ENCODE measurements at regions not wholly inside any gene's neighbourhood (a gene's known extent, or its start where the extent isn't known, plus 50 kb on each side); places are given as distances from the start of the nearest gene placed in this dataset.

DNA sequence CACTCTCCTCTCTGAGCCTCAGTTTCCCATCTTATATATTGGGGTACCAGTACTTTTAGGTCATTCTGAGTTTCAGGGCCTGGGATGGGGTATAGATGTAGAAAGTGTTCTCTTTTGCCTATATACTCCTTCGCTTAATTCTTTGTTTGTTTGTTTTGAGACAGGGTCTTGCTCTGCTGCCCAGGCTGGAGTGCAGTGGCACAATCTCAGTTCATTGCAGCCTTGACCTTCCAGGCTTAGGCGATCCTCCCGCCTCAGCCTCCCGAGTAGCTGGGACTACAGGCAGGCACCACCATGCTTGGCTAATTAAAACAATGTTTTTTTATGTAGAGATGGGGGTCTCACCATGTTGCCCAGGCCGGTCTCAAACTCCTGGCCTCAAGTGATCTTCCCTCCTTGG is 152.1 kb downstream of the AACS start (continued):
- TF ChIP-seq, protein P1, sequence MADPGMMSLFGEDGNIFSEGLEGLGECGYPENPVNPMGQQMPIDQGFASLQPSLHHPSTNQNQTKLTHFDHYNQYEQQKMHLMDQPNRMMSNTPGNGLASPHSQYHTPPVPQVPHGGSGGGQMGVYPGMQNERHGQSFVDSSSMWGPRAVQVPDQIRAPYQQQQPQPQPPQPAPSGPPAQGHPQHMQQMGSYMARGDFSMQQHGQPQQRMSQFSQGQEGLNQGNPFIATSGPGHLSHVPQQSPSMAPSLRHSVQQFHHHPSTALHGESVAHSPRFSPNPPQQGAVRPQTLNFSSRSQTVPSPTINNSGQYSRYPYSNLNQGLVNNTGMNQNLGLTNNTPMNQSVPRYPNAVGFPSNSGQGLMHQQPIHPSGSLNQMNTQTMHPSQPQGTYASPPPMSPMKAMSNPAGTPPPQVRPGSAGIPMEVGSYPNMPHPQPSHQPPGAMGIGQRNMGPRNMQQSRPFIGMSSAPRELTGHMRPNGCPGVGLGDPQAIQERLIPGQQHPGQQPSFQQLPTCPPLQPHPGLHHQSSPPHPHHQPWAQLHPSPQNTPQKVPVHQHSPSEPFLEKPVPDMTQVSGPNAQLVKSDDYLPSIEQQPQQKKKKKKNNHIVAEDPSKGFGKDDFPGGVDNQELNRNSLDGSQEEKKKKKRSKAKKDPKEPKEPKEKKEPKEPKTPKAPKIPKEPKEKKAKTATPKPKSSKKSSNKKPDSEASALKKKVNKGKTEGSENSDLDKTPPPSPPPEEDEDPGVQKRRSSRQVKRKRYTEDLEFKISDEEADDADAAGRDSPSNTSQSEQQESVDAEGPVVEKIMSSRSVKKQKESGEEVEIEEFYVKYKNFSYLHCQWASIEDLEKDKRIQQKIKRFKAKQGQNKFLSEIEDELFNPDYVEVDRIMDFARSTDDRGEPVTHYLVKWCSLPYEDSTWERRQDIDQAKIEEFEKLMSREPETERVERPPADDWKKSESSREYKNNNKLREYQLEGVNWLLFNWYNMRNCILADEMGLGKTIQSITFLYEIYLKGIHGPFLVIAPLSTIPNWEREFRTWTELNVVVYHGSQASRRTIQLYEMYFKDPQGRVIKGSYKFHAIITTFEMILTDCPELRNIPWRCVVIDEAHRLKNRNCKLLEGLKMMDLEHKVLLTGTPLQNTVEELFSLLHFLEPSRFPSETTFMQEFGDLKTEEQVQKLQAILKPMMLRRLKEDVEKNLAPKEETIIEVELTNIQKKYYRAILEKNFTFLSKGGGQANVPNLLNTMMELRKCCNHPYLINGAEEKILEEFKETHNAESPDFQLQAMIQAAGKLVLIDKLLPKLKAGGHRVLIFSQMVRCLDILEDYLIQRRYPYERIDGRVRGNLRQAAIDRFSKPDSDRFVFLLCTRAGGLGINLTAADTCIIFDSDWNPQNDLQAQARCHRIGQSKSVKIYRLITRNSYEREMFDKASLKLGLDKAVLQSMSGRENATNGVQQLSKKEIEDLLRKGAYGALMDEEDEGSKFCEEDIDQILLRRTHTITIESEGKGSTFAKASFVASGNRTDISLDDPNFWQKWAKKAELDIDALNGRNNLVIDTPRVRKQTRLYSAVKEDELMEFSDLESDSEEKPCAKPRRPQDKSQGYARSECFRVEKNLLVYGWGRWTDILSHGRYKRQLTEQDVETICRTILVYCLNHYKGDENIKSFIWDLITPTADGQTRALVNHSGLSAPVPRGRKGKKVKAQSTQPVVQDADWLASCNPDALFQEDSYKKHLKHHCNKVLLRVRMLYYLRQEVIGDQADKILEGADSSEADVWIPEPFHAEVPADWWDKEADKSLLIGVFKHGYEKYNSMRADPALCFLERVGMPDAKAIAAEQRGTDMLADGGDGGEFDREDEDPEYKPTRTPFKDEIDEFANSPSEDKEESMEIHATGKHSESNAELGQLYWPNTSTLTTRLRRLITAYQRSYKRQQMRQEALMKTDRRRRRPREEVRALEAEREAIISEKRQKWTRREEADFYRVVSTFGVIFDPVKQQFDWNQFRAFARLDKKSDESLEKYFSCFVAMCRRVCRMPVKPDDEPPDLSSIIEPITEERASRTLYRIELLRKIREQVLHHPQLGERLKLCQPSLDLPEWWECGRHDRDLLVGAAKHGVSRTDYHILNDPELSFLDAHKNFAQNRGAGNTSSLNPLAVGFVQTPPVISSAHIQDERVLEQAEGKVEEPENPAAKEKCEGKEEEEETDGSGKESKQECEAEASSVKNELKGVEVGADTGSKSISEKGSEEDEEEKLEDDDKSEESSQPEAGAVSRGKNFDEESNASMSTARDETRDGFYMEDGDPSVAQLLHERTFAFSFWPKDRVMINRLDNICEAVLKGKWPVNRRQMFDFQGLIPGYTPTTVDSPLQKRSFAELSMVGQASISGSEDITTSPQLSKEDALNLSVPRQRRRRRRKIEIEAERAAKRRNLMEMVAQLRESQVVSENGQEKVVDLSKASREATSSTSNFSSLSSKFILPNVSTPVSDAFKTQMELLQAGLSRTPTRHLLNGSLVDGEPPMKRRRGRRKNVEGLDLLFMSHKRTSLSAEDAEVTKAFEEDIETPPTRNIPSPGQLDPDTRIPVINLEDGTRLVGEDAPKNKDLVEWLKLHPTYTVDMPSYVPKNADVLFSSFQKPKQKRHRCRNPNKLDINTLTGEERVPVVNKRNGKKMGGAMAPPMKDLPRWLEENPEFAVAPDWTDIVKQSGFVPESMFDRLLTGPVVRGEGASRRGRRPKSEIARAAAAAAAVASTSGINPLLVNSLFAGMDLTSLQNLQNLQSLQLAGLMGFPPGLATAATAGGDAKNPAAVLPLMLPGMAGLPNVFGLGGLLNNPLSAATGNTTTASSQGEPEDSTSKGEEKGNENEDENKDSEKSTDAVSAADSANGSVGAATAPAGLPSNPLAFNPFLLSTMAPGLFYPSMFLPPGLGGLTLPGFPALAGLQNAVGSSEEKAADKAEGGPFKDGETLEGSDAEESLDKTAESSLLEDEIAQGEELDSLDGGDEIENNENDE (IDR thresholded peaks at IDR 0.05; ENCODE audit: insufficient replicate concordance, low read length), result no peak
- TF ChIP-seq EZH2 (IDR thresholded peaks at IDR 0.05; ENCODE audit: low read depth, low read length, severe bottlenecking) (no peak), NANOG (IDR thresholded peaks at IDR 0.05; ENCODE audit: insufficient read depth, low read depth, low read length, poor library complexity, severe bottlenecking) (no peak), SAP30 (IDR thresholded peaks at IDR 0.05; ENCODE audit: insufficient read depth, insufficient replicate concordance, low read length) (no peak), SRF (IDR thresholded peaks at IDR 0.05; ENCODE audit: low read depth, low read length) (no peak), BRCA1 (IDR thresholded peaks at IDR 0.05; ENCODE audit: low read depth, low read length) (no peak), KDM4A (IDR thresholded peaks at IDR 0.05; ENCODE audit: low read depth, low read length, severe bottlenecking) (no peak), CHD2 (IDR thresholded peaks at IDR 0.05; ENCODE audit: low read length) (no peak), YY1 (IDR thresholded peaks at IDR 0.05; ENCODE audit: low read depth, low read length) (no peak), SP4 (IDR thresholded peaks at IDR 0.05; ENCODE audit: low read length) (no peak), SIRT6 (IDR thresholded peaks at IDR 0.05; ENCODE audit: low read length) (no peak)
- TF ChIP-seq, protein P2, sequence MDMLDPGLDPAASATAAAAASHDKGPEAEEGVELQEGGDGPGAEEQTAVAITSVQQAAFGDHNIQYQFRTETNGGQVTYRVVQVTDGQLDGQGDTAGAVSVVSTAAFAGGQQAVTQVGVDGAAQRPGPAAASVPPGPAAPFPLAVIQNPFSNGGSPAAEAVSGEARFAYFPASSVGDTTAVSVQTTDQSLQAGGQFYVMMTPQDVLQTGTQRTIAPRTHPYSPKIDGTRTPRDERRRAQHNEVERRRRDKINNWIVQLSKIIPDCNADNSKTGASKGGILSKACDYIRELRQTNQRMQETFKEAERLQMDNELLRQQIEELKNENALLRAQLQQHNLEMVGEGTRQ (IDR thresholded peaks at IDR 0.05; ENCODE audit: low read length), result no peak
